ENCODE measurements at regions not wholly inside any gene's neighbourhood (a gene's known extent, or its start where the extent isn't known, plus 50 kb on each side); places are given as distances from the start of the nearest gene placed in this dataset.

DNA sequence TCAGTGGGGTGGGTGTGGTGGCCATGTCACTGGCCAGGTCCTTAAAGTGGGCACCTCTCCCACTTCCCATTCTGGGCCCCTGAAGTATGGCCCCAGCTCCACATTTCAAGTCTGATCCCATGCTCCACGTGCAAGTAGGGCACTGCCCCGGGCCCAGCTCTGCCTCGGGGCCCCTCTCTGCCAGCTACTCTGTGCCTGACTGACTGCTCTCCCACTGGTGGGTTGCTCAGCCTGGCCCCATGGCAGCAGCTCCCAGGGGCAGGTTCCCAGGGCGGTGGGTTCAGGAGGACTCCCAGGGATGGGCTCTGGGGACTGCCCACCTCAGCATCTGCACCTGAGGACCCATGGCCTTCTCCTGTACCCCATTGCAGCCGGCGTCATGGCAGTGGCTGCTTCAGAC, 110.2 kb upstream of the FAM180A start:
- TF ChIP-seq GATA2 (IDR thresholded peaks at IDR 0.05; ENCODE audit: insufficient read depth, insufficient read length, low read depth, low read length) = no peak
- no peak for TF ChIP-seq JUN (IDR thresholded peaks at IDR 0.05; ENCODE audit: borderline replicate concordance, insufficient read depth, insufficient read length, low read depth)
- TF ChIP-seq, protein P1, sequence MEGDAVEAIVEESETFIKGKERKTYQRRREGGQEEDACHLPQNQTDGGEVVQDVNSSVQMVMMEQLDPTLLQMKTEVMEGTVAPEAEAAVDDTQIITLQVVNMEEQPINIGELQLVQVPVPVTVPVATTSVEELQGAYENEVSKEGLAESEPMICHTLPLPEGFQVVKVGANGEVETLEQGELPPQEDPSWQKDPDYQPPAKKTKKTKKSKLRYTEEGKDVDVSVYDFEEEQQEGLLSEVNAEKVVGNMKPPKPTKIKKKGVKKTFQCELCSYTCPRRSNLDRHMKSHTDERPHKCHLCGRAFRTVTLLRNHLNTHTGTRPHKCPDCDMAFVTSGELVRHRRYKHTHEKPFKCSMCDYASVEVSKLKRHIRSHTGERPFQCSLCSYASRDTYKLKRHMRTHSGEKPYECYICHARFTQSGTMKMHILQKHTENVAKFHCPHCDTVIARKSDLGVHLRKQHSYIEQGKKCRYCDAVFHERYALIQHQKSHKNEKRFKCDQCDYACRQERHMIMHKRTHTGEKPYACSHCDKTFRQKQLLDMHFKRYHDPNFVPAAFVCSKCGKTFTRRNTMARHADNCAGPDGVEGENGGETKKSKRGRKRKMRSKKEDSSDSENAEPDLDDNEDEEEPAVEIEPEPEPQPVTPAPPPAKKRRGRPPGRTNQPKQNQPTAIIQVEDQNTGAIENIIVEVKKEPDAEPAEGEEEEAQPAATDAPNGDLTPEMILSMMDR (IDR thresholded peaks at IDR 0.05; ENCODE audit: extremely low read depth in 1 of 2, insufficient read depth in 1 of 2, low read depth in 1 of 2, low read length in 2 of 2) = no peak
- TF ChIP-seq POLR2A (IDR thresholded peaks at IDR 0.05; ENCODE audit: low read depth, low read length) = no peak
- no peak for TF ChIP-seq POLR2AphosphoS5 (IDR thresholded peaks at IDR 0.05; ENCODE audit: insufficient read depth, low read depth, low read length)
- TF ChIP-seq, protein P2, sequence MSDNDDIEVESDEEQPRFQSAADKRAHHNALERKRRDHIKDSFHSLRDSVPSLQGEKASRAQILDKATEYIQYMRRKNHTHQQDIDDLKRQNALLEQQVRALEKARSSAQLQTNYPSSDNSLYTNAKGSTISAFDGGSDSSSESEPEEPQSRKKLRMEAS (IDR thresholded peaks at IDR 0.05; ENCODE audit: insufficient read depth, insufficient read length) = no peak
- TF ChIP-seq EZH2 (IDR thresholded peaks at IDR 0.05; ENCODE audit: borderline replicate concordance, low read depth, low read length, severe bottlenecking) = no peak
